ENCODE measurements at regions not wholly inside any gene's neighbourhood (a gene's known extent, or its start where the extent isn't known, plus 50 kb on each side); places are given as distances from the start of the nearest gene placed in this dataset.

DNA sequence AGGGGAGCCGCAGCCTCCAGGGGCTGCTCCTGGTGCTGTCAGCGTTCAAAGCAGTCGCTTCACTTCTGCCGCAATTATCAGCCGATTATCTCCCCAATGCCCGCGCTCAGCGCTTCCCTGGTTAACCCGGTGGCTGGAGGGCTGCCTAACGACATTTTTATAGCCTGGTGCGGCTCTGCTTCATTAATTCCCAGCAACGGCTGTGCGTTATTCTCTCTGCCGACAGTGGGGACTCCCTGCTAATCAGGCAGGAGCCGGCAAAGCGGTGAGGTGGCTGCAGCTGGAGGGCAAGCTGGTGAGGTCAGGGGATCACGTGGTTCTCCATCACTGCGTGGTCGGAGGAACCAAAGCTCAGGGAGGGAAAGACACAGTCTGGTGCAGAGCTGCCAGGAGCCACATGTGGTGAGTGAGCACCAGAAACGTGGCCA lies 62.9 kb downstream of the GLRX5 start:
- H3K4me3 ChIP-seq (ENCODE audit: low read length) = peak overlapping the region; percentile 2
- TF ChIP-seq, protein P1, sequence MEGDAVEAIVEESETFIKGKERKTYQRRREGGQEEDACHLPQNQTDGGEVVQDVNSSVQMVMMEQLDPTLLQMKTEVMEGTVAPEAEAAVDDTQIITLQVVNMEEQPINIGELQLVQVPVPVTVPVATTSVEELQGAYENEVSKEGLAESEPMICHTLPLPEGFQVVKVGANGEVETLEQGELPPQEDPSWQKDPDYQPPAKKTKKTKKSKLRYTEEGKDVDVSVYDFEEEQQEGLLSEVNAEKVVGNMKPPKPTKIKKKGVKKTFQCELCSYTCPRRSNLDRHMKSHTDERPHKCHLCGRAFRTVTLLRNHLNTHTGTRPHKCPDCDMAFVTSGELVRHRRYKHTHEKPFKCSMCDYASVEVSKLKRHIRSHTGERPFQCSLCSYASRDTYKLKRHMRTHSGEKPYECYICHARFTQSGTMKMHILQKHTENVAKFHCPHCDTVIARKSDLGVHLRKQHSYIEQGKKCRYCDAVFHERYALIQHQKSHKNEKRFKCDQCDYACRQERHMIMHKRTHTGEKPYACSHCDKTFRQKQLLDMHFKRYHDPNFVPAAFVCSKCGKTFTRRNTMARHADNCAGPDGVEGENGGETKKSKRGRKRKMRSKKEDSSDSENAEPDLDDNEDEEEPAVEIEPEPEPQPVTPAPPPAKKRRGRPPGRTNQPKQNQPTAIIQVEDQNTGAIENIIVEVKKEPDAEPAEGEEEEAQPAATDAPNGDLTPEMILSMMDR (conservative IDR thresholded peaks at IDR 0.05; ENCODE audit: low read depth, low read length) = no peak
- DNase-seq (ENCODE audit: low read depth) = peak; percentile 17

DNA sequence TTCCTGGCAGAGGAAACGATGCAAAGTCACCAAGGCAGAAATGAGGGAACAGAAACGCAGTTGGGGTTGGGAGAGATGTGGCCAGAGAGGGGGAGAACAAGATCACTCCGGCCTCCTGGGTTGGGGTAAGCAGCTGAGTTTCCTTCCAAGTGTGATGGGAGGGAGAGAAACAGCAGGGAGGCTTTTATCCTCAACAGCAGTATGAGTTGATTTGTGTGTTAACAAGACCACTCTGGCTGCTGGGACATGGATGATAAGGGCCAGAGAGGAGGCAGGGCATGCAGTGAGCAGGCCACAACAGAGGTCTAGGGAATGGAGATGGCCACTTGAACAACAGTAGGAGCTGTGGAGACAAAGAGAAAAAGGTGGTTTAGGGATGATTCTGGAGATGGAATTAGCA lies 66.8 kb downstream of the GLRX5 start:
- no peak overlapping the region for H3K4me3 ChIP-seq (ENCODE audit: low read length)
- TF ChIP-seq, protein P1 (conservative IDR thresholded peaks at IDR 0.05; ENCODE audit: low read depth, low read length) = no peak
- DNase-seq (ENCODE audit: low read depth) = no peak

DNA sequence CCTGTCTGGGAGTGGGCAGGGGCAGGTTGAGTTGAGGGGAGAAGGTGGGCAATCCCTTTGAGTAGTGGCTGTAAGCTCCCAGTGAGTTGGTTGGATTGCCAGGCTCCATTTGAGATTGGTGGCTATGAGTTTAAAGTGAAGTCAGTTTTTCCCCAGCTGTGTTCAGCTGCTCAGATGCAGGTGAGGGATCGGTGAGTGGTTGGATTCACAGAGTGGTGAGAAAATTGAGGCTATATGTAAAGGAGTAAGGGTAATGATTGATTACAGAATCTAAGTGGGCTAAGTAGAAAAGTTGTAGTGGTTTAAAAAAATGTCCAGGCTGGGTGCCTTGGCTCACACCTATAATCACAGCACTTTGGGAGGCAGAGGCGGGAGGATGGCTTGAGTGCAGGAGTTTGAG lies 68.6 kb downstream of the GLRX5 start:
- TF ChIP-seq, protein P1 (conservative IDR thresholded peaks at IDR 0.05; ENCODE audit: low read depth, low read length) = no peak
- DNase-seq (ENCODE audit: low read depth) = no peak
- no peak overlapping the region for H3K4me3 ChIP-seq (ENCODE audit: low read length)

DNA sequence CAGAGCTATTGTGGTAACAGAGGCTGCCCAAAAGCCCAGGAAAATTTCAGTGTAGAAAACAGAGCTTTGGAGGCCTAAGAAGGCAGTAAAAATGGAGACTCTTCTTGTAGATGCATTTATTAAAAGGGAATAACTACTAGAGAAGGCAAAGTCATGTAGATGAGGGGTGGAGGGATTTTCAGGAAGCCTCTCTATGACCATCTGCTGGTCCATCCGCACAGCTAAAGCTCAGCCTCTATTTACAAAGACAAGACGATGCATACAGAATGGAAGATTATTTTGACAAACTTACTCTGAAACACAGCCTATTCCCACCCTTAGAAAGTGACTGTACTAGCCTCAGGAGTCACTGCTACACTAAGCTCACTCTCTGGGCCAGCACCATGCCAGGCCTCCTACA lies 71.4 kb downstream of the GLRX5 start:
- DNase-seq (ENCODE audit: low read depth) = no peak
- TF ChIP-seq, protein P1 (conservative IDR thresholded peaks at IDR 0.05; ENCODE audit: low read depth, low read length) = no peak

DNA sequence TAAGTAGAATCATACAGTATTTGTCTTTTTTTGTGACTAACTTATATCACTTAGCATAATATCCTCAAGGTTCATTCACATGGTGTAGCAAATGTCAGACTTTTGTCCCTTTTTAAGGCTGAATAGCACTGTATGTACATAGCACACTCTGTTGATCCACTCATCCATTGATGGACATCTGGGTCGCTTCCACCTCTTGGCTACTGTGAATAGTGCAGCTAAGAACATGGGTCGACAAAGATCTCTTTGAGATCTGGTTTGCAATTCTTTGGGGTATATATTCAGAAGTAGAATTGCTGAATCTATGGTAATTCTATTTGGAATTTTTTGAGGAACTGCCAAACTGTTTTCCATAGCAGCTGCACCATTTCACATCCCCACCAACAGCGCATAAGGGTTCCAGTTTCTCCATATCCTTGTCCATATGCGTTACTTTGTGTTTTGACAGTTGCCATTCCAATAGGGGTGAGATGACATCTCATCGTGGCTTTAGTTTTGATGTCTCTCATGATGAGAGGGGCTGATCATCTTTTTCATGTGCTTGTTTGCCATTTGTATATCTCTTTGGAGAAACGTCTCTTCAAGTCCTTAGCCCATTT lies 73.9 kb downstream of the GLRX5 start:
- H3K4me3 ChIP-seq (ENCODE audit: low read length) = no peak overlapping the region
- TF ChIP-seq, protein P1 (conservative IDR thresholded peaks at IDR 0.05; ENCODE audit: low read depth, low read length) = no peak
- DNase-seq (ENCODE audit: low read depth) = no peak

More for the DNA sequence above, 71.4 kb downstream of the GLRX5 start:
- no peak overlapping the region for H3K4me3 ChIP-seq (ENCODE audit: low read length)

DNA sequence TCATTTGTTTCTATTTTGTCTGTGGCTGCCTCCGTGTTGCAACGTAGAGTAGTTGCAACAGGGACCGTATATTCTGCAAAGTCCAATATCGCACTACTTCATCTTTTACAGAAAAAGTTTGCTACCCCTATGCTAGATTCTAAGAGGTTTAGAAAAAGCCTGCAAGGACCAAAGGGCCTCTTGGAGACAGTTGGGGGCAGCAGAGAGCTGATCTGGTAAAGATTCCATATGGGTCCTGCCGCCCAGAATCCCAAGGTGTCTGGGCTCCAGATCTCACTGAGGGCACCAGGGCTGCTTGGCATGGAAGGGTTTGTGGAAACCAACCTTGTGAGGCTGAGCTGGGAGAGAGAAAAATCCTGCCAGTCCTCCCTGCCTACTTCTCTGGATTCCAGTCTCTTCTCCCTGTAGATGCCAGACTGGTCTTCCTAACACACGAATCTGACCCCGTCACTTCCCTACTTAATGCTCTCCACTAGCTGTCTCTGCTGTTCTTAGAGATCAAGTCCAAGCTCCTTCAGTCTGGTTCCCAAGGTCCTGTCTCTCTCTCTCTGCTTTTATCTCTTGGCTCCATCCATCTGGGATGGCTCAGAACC lies 74.6 kb downstream of the GLRX5 start:
- no peak overlapping the region for H3K4me3 ChIP-seq (ENCODE audit: low read length)
- TF ChIP-seq, protein P1 (conservative IDR thresholded peaks at IDR 0.05; ENCODE audit: low read depth, low read length) = peak; percentile 62
- DNase-seq (ENCODE audit: low read depth) = no peak

DNA sequence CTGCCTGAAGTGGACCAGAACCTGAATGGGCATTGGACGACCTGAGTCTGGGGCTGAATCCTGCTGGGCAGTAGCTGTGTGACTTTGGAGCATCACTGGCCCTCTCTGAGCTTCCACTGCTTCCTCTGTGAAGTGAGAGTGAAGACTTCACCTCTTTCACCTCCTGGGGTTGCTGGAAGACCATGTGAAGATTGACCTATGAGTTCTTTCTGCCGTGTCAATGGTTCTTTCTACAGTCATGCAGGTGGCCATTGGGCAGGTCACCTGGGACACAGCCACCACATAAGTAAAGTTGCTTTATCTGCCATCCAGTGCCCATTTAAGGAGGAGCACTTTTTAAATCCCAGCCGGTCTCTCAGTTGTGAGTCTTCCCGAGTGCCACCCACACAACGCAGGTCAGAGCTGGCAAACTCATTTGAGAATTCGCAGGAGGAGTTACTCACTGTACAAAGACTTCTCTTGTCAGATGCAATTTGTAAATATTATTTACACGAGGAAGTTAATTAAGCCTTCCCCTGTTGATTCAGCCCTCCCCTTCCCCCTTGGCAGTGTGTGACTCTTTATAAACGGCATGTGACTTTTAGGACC lies 74.8 kb upstream of the TCL1B start:
- TF ChIP-seq, protein P1 (conservative IDR thresholded peaks at IDR 0.05; ENCODE audit: low read depth, low read length) = no peak
- H3K4me3 ChIP-seq (ENCODE audit: low read length) = no peak overlapping the region
- no peak for DNase-seq (ENCODE audit: low read depth)

Measured in retinal pigment epithelial cell (primary cell).